Gastrocnemius medialis (tissue), 4 donors: ENCODE measurements at regions not wholly inside any gene's neighbourhood (a gene's known extent, or its start where the extent isn't known, plus 50 kb on each side); places are given as distances from the start of the nearest gene placed in this dataset.

Experiments
- CTCF ChIP-seq, 5 experiments: fragments of 450-650 bp in 3 of 5; fragments of 200-600 bp in 2 of 5; sonication (generic) in 2 of 5; IDR thresholded peaks in 4 of 5; conservative IDR thresholded peaks in 1 of 5; 1 replicate in 4 of 5; 2 replicates in 1 of 5; pipeline ENCODE4 v1.5.1; 2016 to 2019; ENCODE audit warnings: antibody characterized with exemption in 5 of 5, mild to moderate bottlenecking in 3 of 5, moderate library complexity in 3 of 5
- POLR2A ChIP-seq, 2 donors: fragments of 450-650 bp; IDR thresholded peaks; one replicate each; pipeline ENCODE4 v1.6.1; 2017; ENCODE audit warnings: antibody characterized with exemption in 2 of 2, mild to moderate bottlenecking in 2 of 2, moderate library complexity in 2 of 2

DNA sequence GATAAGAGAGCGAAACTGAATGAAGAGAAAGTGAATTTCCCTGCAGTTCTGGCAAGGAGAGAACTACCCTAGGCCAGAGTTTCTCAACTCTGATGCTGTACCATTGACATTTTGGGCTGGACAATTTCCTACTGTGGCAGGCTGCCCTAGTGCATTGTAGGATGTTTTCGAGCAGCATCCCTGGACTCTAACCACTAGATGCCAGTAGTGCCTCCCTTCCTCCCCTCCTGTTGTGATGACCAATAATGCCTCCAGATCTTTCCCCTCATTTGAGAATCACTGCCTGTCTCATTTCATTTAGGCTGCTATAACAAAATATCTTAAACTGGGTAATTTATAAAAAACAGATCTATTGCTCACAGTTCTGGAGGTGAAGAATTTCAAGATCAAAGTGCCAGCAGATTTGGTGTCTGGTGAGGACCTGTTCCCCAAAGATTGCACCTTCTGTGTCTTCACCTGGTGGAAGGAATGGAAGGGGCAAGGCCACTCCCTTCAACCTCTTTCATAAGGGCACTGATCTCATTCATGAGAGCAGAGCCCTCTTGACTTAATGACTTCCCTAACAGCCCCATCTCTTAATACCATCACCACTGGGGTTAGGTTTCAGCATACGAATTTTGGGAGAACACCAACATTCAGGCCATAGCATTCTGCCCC is 188.9 kb upstream of the MEIS2 start:
- no peak for TF ChIP-seq CTCF (IDR thresholded peaks at IDR 0.05 in 4 of 5, conservative IDR thresholded peaks at IDR 0.05 in 1 of 5)
- no peak for TF ChIP-seq POLR2A (IDR thresholded peaks at IDR 0.05)
